ENCODE measurements at regions not wholly inside any gene's neighbourhood (a gene's known extent, or its start where the extent isn't known, plus 50 kb on each side); places are given as distances from the start of the nearest gene placed in this dataset.

GRCh38 chr6:133648581-133648980 is 240.3 kb upstream of the TCF21 start:
- Histone ChIP-seq H3K36me3 (no peaks in the 10 kb centered on the region), H3K4me3 (no peak overlapping the region), H3K9me3 (no peaks in the 10 kb centered on the region), H3K27ac (replicated peaks in 1 of 4) (no peak overlapping the region), H3K27me3 (no peaks in the 10 kb centered on the region), H3K4me1 (peaks cover 6 to 32% (median 26%) of the 10 kb centered on the region in 4 donors)
- intact Hi-C loops (cut with DNase I), result no loop called here
- TF ChIP-seq POLR2A (IDR thresholded peaks at IDR 0.05; ENCODE audit: low read depth) (no peak), POLR2AphosphoS5 (IDR thresholded peaks at IDR 0.05) (no peak), EP300 (IDR thresholded peaks at IDR 0.05) (no peak), CTCF (IDR thresholded peaks at IDR 0.05) (no peak)
- 83% methylated on average over 2 of the region's 2 CpGs for WGBS
- DNase-seq (ENCODE audit: extremely low spot score), result no peak

- Histone ChIP-seq H3K36me3 (no peaks in the 10 kb centered on the region), H3K9me3 (no peaks in the 10 kb centered on the region), H3K27ac (replicated peaks in 1 of 4) (no peak overlapping the region), H3K27me3 (no peaks in the 10 kb centered on the region), H3K4me1 (no peaks in the 10 kb centered on the region), H3K4me3 (no peak overlapping the region)
- no peak for TF ChIP-seq POLR2AphosphoS5 (IDR thresholded peaks at IDR 0.05)
- TF ChIP-seq POLR2A (IDR thresholded peaks at IDR 0.05; ENCODE audit: low read depth), result no peak
- no peak for TF ChIP-seq CTCF (IDR thresholded peaks at IDR 0.05)
- TF ChIP-seq EP300 (IDR thresholded peaks at IDR 0.05), result no peak
- intact Hi-C loops (cut with DNase I), result no loop called here
- 86% methylated on average over 1 of the region's 1 CpG for WGBS
- no peak for DNase-seq (ENCODE audit: extremely low spot score)
Measured at GRCh38 chr6:133671376-133671775, 217.5 kb upstream of the TCF21 start.

- Histone ChIP-seq H3K27ac (replicated peaks in 1 of 4) (no peak overlapping the region), H3K9me3 (no peaks in the 10 kb centered on the region), H3K4me1 (no peaks in the 10 kb centered on the region), H3K4me3 (no peak overlapping the region), H3K27me3 (no peaks in the 10 kb centered on the region), H3K36me3 (no peaks in the 10 kb centered on the region)
- no peak for DNase-seq (ENCODE audit: extremely low spot score)
- no peak for TF ChIP-seq POLR2AphosphoS5 (IDR thresholded peaks at IDR 0.05)
- intact Hi-C loops (cut with DNase I), result no loop called here
- 89% methylated on average over 3 of the region's 3 CpGs for WGBS
Measured at GRCh38 chr6:133673056-133673455, 215.9 kb upstream of the TCF21 start.

- TF ChIP-seq POLR2A (IDR thresholded peaks at IDR 0.05; ENCODE audit: low read depth) (no peak), CTCF (IDR thresholded peaks at IDR 0.05) (no peak), POLR2AphosphoS5 (IDR thresholded peaks at IDR 0.05) (no peak), EP300 (IDR thresholded peaks at IDR 0.05) (no peak)
- 73% methylated on average over 1 of the region's 1 CpG for WGBS
- Histone ChIP-seq H3K4me3 (no peak overlapping the region), H3K27me3 (no peaks in the 10 kb centered on the region), H3K9me3 (no peaks in the 10 kb centered on the region), H3K36me3 (no peaks in the 10 kb centered on the region), H3K4me1 (no peaks in the 10 kb centered on the region), H3K27ac (replicated peaks in 1 of 4) (no peak overlapping the region)
- DNase-seq (ENCODE audit: extremely low spot score), result no peak
- intact Hi-C loops (cut with DNase I), result no loop called here
Measured at GRCh38 chr6:133674661-133675060, 214.3 kb upstream of the TCF21 start.

- DNase-seq (ENCODE audit: extremely low spot score), result no peak
- 100% methylated on average over 2 of the region's 2 CpGs for WGBS
Measured at GRCh38 chr6:133680994-133681393, 207.9 kb upstream of the TCF21 start.

More at GRCh38 chr6:133680994-133681393, 207.9 kb upstream of the TCF21 start:
- TF ChIP-seq POLR2AphosphoS5 (IDR thresholded peaks at IDR 0.05) (no peak), EP300 (IDR thresholded peaks at IDR 0.05) (no peak), POLR2A (IDR thresholded peaks at IDR 0.05; ENCODE audit: low read depth) (no peak), CTCF (IDR thresholded peaks at IDR 0.05) (no peak)
- Histone ChIP-seq H3K27ac (replicated peaks in 1 of 4) (no peak overlapping the region), H3K4me3 (no peak overlapping the region), H3K36me3 (no peaks in the 10 kb centered on the region), H3K27me3 (no peaks in the 10 kb centered on the region), H3K9me3 (no peaks in the 10 kb centered on the region), H3K4me1 (peaks cover 0 to 25% (median 22%) of the 10 kb centered on the region in 4 donors)
- intact Hi-C loops (cut with DNase I), result no loop called here
